NCI-H748 treated with DMSO at 0.1 percent for 48 hours (cell line): ENCODE measurements at regions not wholly inside any gene's neighbourhood (a gene's known extent, or its start where the extent isn't known, plus 50 kb on each side); places are given as distances from the start of the nearest gene placed in this dataset.
A peak's percentile ranks its signal among the peaks of the same experiment; 100 is the strongest.

Experiments
- DNase-seq: peaks from one replicate; lab custom pipeline; 2025; lab: John Stamatoyannopoulos, UW

DNA sequence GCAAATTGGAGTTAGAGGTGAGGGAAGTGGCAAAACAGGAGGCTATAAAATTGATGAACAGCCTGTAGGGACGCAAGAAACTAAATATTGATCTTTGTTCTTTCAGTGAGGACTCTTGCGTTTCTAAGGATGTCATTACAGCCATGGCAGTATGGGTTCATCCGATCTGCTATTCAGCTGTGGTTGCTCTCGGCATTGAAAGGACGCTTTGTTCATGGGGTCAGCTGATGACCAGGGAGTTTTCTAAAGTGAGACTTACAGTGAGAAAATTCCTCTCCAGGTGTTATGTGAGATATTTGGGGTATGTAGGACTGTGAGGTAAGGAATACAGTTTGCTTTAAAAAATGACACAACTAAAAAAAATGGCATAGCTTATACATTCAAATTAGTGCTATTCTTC, 52.7 kb upstream of the PELI1 start:
- no peak for DNase-seq

DNA sequence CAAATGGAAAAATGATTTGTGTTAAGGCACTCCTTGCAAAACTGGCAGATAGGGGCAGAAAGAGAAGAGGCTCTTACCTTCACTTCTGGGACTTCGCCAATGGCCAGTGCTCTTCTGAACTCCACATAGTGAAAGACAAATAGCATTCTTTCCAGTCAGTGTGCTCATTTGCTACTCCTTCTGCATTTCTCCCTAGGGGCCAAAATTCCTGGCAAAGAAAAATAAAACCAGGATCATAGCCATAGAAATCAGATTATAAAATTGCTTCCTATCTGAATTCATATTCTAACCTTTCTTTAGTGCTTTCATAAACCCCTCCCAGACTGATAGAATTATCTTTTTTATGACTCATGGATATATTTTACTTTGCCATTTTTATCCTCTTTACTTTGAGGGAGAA, 56.9 kb upstream of the PELI1 start:
- no peak for DNase-seq

DNA sequence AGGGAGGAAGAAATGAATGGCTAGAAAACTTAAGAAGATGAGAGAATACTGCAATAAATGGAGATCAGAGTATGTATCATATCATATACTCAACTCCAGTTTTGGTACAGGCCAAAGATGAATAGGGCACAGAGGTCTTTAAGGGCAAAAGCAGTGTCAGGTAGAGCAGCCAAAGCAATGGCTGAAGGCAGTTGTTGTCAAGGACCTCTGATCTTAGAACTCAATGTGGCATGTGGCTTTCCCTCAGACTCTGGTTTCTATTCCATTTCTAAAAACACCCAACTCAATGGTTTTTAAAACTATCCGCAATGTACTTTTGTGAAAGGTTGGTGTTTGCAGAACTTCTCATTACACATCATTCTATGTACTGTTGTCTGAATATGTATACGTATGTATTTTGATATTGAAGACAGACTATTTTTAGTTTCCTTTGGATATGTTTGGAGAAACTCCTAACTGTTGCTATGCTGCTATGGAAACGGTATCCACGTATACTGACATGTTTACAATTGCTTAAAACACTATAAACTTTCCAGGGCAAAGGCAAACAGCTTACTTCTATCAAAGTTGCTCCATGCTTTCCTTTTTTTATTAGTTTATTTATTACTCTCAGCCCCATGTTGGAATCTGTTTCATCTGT, 58.1 kb upstream of the PELI1 start:
- DNase-seq = peak; percentile 30

DNA sequence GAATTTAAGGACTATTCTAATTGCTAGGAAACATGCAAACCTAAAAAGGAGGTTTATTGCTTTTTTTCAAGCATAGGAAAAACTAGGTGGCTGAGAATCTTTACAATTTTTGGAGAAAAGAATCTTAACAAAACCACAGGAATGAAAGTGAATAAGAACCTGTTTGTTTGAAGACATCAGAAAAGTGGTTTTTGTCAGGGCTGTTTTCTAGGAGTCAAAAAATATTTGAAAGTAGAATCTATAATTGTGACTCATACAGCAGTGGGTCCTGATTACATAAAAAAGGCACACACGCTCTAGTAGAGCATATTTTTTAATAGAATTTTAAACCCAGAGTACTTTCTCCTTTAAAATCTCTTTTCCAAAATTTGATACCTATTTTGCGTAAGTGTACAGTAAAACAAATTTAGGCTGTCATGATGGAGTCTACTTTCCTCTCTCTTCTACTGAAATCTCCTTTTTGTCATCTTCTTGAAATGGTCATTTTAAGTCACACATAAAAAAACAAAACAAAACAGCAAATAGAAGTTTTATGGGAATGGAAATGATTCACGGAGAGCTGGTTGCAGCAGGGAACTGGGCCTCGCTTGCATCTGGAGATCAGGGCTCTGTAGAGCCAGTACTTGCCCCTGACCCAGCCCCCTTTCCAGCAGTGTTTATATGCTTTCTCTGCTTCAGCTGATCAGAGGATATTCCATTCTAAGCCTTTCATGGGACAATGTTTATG, 59.1 kb upstream of the PELI1 start:
- no peak for DNase-seq

DNA sequence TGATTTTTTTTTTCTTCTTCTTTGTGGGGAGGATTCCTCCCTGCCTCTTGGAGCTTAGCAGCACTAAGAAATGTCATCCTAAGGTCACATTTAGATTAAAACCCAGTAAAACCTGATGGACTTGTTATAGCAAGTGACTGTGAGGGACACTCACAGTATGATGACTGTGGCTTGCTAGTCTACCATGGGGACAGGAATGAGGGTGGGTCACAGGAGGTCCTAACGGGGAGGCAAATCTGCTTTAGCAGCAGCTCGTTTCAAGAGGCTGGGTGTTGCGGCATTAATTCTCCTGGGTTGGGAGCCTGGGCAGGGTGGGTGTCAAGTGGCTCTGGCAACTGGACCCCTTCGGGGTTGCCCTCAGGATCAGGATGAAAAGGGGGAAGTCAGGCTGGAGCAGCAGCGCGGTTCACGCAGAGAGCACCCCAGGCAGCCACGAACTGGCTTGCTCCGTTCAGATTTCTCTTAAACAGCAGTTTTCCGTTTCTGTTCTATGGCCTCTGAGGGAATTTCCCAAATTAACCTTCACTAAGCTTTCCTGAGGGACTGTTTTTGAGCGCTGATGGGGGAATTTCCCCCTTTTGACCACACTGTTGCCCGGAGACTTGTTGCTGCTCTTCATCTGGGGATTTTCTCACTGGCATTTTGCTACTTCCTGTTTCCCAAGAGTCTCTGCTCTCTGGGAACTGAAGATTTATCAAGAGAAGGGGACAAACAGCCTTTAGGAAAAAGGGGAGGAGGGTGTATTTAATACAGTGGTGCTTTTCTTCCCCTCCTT, 59.8 kb upstream of the PELI1 start:
- no peak for DNase-seq

DNA sequence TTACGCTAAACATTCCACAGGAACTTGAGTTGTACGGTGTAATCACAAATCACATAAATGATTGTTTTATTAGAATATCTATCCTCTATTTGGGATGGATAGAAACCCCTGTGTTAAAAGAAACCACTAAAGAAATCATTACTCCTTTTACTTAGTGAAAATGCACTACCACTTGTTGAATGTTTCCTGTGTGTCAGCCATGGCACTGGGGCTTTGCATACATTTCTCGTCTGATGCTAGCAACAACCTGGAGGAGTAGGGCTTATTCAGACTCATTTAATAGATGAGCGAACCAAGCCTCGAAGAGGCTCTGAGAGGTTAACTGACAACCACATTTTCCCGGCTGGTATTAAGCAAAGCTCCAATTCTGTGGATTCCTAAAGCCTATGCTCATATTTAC, 60.5 kb upstream of the PELI1 start:
- DNase-seq = no peak

DNA sequence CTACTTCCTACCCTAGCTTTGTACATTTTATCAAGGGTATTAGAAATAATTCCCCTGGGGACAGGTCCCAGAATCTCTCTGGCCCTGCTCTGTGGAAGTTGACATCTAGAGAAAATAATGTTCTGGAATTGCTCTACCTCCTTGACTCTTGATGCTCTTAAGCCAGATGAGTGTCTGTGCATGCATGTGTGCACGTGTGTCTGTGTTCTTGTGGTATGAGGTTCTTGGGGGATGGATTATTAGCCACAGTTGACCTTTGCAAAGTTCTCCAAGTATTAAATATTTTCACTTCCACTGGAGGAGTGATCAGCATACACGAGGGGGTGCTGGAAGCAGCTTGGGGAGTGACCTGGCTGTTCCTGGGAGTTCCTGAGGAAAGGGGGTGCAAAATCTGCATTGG, 61.2 kb upstream of the PELI1 start:
- no peak for DNase-seq

DNA sequence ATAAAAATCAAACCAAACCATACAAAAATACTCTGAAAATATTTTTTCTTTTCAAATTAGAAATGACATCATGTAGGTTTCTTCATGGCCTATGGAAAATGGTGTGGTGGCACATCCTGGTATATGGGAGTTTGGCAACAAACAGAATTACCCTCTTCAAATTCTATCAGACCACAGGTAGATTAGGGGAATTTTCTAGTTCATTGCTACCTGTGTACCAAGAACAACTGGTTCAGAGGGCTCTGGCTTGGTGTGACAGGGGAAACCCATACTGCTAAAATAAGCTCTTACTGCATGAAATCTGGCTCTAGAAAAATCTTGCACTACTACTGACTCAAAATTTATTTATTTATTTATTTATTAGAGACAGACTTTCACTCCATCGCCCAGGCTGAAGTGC, 63.4 kb upstream of the PELI1 start:
- no peak for DNase-seq

DNA sequence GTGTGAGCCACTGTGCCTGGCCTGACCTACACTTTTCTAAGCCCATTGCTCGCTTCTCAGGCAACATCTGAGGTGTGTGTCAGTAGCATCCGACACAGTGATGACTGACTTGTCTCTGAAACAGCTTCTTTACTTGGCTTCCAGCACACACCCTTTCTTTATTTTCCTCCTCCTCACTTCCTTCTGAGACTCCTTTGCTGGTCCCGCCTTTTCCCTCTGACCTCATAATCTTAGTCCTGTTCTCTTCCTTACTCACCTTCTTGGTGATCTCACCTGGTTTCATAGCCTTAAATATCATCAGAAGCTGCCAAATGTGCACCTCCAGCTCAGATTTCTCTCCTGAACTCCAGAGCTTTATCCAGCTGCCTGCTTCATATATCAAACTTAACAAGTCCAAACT, 66.6 kb upstream of the PELI1 start:
- DNase-seq = no peak

DNA sequence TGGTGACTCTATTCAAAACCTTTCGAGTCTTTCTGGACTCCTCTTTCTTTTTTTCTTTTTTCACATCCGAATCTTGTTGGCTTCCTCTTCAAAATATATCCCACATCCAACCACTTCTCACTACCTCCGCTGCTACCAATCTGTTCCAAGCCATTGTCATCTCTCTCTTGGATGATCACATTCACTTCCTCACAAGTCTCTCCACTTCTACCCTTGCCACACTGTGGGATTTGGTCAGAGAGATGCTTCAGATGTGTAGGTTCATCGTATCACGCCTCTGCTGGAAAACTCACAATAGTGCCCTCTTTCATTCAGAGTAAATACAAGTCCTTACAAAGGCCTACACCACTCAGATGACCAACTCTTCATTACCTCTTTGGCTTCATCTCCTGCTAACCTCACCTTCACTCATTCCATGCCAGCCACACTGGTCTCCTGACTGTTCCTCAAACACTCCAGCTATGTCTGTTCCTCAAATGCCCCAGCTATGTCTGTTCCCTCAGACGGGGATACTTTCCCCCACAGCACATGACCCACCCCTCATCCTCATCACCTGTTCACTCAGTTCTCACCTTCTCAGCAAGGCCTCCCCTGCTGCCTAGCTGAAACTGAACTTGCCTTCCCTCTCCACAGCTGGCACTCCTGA, 67.2 kb upstream of the PELI1 start:
- no peak for DNase-seq

DNA sequence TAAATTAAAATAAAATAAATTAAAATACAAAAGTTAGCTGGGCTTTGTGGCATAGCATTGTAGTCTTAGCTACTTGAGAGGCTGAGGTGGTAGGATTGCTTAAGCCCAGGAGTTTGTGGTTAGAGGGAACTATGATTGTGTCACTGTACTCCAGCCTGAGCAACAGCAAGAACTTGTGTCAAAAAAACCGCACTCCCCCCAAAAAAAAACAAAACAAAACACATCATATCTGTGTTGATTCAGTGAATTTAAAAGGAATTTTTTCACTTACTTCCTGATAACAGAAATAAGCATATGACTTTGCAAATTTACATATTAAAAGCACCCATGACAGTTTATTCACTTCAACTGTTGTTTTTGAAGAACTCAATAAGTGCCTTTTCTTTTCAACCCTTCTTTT, 68.1 kb upstream of the PELI1 start:
- no peak for DNase-seq

DNA sequence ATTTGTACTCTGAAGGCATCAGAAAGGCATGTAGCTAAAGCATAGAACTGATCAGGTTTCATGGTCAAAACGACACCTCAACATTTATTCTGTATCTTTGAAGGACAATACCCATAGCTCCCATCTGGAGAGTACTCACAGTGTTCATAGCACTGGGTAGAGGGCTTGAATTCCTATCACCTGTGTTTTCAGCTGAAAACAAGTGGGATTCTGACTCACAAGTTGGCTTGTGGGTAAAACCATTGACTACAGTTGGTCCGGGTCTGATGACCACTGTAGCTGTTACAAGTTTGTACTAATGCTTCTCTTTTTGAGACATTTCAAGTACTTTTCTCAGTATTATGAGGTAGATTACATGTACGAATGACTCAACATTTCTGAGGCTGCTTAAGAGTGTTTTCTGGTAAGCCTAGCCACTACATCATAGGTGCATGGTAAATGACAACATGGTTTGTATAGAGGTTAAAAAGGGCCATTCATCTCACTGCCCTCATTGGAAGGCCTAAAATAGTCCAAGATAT, 68.6 kb upstream of the PELI1 start:
- no peak for DNase-seq

DNA sequence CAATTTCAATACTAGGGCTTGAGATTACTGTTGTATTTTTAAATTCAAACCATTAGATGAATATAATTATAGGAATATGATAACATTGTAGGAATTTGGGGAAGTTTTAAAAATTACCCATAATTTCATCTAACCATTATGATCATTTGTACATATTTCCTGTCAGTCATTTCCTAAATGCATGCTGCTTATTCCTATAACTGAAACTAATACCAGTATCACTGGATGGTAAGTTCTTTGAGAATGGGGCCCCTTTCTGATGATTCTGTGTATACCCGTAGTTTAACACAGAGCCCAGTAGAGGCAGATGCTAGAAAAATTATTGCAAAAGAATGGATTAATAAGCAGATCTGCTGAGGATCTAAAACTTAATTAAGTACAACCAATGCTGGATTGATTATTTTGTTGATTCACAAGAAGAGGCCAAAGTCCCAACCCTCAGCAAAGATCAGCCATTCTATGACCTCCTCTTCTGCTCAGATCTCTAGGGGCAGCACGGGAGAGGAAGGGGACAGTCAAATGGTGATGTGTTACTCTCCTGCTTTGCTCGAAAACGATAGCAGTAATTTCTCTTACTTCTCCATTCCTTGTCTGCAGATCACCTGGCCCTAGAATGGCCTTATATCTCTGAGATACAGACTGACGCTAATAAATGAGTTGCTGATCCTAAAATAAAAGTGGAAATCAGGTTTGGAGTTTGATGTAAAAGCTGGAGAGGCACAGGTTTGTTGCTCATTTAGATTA, 69.5 kb upstream of the PELI1 start:
- no peak for DNase-seq

DNA sequence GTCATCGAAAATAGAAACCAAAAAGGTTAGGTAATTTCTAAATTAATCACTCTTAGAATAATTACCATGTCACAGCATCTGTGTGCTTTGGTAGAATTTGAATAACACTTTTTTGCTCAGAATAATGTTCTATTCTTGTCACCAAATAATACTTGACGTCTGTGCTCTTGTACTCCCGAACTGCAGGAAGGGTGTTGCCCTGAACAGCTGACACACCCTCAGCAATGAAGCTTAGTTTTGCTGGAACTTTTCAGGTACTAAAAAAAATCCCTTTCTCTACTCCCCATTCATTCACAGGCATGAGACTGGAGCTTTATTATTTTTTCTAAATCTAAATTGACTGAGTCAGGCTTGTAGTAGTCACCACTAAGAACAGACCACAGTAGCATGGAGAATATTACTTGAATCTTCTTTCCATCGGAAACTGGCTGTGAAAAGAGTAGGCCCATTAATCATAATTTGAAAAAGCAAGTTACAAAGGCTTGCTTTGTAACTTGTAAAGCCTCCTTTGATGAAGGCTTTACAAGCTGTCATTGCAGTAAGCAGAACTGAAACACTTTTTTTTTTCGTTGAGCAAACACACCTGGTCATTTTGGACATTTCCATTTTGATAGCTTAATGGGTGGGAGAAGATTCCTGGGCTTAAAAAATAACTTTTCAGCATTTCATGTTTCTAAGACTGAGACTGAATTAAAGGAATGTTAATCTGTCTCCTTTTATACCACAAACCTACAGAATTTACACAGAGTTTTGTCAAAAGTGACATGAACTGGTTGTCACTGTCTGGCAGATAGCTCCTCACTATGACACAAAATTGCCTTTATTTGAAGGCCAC, 70.3 kb upstream of the PELI1 start:
- DNase-seq = no peak

DNA sequence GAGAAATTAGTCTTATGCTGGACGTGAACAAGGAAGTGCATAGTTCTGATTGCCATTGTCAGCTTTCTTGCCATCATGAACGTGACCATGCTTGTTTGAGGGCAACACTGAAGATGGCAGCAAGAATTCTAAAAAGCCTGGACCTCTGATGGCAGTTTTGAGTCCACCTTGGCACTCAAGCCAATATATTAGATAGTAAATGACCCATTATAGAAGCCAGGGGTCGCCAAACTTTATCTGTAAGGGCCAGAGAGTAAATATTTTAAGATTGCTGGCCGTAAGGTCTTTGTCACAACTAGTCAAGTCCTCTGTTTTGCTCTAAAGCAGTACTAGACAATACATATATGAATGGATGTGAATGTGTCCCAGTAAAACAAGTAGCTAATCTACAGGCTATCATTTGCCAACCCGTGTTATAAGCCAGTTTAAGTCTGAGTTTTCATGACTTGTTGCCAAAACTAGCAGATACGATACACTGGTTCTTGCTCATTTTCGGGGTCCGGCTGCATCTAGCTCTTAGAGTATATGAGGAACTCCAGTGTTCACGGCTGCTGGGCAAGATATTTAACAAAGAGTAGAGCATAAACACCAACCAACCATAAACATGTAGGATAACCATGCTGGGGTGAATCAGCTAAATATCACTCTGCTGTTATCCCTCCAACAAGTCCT, 73.1 kb upstream of the PELI1 start:
- no peak for DNase-seq

DNA sequence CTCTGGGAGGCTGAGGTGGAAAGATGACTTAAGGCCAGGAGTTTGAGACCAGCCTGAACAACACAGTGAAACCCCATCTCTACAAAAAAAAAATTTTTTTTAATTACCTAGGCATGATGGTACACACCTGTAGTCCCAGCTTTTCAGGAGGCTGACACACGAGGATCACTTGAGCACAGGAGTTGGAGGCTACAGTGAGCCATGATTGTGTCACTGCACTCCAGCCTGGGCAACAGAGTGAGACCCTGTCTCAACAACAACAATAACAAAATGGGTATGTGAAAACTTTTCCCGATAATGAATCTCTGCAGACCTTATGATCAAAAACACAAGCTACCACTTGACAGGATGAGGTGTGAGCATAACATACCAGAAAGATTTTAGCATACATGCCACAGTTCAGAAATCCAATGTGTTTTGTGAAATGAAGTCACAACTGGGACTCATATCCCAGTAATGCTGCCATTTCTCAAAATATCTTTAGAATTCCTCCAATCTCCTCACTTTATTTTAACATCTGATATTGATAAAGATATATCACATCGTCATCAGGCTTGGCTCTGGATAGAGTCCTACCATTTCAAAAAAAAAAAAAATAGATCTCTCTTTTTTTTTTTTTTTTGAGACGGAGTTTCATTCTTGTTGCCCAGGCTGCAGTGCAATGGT, 74.0 kb upstream of the PELI1 start:
- DNase-seq = no peak

DNA sequence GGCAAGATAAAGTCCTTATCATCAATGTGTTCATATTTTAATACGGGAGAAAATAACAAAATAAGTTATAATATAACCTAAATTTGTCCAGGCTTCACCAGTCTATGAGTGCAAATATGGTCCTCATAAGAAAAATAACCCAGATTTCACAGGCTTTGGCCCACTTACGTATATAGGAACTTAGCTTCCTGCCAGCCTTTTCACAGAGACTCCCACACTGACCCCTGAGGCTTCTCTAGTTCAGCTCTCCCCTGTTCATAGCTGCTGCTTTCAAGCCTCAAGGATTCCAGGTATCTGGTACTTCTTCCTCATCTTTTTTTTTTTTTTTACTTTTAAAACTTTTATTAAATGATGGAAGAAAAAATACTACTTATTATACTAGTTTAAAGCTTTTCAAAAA, 74.9 kb upstream of the PELI1 start:
- no peak for DNase-seq

DNA sequence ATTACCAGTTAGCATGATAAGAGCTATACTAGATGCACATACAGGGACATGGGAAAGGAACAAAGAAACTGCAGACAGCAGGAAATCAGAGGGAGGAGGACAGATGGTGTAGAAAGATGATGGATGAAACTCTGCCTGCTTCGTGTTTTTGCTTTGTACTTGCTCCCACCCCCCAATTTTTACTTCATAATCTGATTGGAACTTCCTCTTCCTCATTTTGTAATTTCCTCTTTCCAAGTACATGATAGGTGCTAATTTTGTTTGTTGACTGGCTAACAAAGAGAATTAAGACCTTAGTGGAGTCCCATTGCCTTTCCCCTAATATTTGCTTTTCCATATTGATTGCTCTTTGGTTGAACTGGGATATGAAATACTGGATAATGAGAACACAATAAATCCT, 76.0 kb upstream of the PELI1 start:
- no peak for DNase-seq

DNA sequence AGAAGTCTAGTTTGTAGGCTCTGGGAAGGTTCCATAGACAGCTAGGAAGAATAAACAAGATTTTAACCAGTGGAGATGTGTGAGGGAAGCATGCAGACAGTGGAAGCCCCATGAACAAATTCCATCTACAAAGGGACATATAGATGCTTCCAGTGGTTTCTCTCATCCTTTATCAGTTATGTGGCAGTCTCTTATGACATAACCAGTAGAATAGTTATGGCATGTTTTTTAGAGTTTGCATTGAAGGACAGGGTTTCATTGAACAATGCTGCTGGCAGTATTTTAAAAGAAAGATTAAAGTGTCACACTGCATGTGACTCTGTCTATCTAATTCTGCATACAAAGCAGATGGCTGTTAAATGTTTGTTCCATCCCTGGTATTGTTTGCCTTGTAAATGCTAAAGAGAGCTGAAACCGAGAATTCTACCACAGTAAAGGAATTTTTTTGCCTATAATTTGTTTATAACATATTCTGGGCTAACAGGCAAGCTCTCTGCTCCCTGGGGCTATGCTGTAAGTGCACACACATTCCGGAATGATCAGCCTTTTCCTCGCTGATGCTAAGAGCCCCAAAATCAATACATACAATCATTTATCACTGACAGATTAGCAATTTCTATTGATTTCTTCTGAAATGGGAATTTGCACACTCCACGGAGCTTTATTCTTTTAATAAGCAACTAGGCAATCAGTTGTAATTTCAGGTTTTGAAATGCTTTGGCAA, 76.8 kb upstream of the PELI1 start:
- DNase-seq = no peak
